Thyroid gland (tissue), 4 donors: ENCODE measurements at regions not wholly inside any gene's neighbourhood (a gene's known extent, or its start where the extent isn't known, plus 50 kb on each side); places are given as distances from the start of the nearest gene placed in this dataset.

Source experiments
- DNase-seq, 2 donors: peaks; one replicate each; pipeline ENCODE4 v3.0.0-alpha.2; 2019
- H3K27ac ChIP-seq, 3 donors: fragments of 200-600 bp; sonication (generic); 1 replicate in 2 of 3; 2 replicates in 1 of 3; pipeline ENCODE4 v1.5.1; 2016 to 2019; ENCODE audit warnings: mild to moderate bottlenecking in 1 of 3, moderate library complexity in 1 of 3
- H3K27me3 ChIP-seq: fragments of 200-600 bp; sonication (generic); one replicate; pipeline ENCODE4 v1.5.1; 2019
- H3K36me3 ChIP-seq, 2 donors: fragments of 200-600 bp; sonication (generic); one replicate each; pipeline ENCODE4 v1.5.1; 2016 to 2019
- H3K4me1 ChIP-seq, 2 donors: fragments of 200-600 bp; sonication (generic); one replicate each; pipeline ENCODE4 v1.5.1; 2017 to 2019
- H3K4me3 ChIP-seq, 3 donors: fragments of 200-600 bp; sonication (generic); replicated peaks in 1 of 3; 1 replicate in 2 of 3; 2 replicates in 1 of 3; pipeline ENCODE4 v1.5.1; 2016; ENCODE audit warnings: mild to moderate bottlenecking in 1 of 3
- H3K9me3 ChIP-seq: fragments of 200-600 bp; sonication (generic); one replicate; pipeline ENCODE4 v1.5.1; 2017
- POLR2A ChIP-seq, 2 donors: fragments of 450-650 bp; IDR thresholded peaks; one replicate each; pipeline ENCODE4 v1.6.1; 2017; ENCODE audit warnings: antibody characterized with exemption in 2 of 2, mild to moderate bottlenecking in 2 of 2, moderate library complexity in 1 of 2
- WGBS, 2 donors: methylation state at CpG; one replicate each; pipeline ENCODE4 v1.1.5; 2017; 5-methylcytosine and 5-hydroxymethylcytosine counted together
- intact Hi-C: fragments of 100-400 bp; cut with DNase I; formaldehyde crosslinking; loops from one replicate; pipeline ENCODE4 v1.15.1; 2023
- TF ChIP-seq, protein P1 (sequence below), 6 experiments: fragments of 200-600 bp in 3 of 6; fragments of 450-650 bp in 3 of 6; sonication (generic) in 3 of 6; IDR thresholded peaks; one replicate each; pipeline ENCODE4 v1.5.1; 2016 to 2019; ENCODE audit warnings: antibody characterized with exemption in 6 of 6, mild to moderate bottlenecking in 2 of 6, inconsistent platforms in 1 of 6, moderate library complexity in 1 of 6

DNA sequence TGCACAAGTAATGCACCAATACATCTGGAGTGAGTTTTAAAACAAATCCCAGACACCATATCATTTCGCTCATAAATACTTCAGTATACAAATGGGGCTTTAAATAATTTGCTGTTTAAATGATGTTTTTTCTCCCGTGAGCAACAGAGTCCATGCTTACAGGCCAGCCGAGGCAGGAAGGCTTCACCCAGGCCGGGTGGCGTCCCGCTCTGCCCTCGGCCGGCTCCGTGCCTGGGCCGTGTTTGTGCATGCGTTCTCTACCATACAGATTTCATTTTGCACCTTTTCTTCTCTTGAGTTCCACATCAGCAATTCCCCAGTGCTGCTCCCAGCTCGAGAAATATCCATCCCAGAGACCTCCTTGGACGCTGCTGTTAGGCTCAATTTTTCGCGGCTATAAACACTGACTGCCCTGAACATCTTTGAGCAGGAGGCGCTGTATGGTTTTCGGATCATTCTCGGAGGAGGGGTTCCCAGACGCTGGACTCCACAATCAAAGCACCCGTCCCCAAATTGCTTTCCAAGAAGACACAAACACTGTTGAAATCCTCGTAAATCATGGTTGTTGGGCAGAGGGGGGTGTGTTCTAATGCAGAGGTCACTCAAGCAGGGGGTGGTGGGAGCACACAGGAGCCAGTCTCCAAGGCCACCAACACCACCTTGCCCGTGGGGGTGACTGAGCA lies 91.6 kb downstream of the MICALL2 start:
- WGBS, 2 donors: 33 to 51% methylated on average over 22 of the region's 22 CpGs

DNA sequence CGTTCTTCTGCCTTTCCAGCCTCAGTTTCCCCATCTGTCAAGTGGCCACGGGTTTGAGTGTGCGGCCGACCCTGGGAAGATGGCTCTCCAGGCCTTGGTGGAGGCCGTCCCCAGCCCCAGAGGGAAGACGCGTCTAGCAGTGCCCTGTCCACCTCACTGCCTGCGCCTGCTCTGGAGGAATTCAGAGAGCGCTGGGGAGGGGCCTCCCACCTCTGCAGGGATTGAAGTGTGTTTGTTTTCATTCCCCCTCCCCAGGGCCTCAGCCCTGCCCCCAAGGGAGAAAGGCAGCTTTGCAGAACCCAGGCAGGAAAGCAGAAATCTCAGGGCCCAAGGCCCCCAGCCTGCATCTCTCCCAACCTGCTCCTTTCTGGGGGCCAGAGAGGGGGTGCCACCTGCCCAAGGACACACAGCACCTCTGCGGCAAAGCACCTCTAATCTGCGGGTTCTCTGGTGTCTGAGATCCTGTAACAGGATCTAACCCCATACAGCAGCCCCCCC lies 91.0 kb downstream of the MICALL2 start:
- intact Hi-C loops: no loop called here
- 24 to 33% methylated on average over 3 to 11 of the region's 11 CpGs for WGBS, 2 donors
- Histone ChIP-seq H3K27ac (no peak overlapping the region), H3K4me1 (no peaks in the 10 kb centered on the region), H3K9me3 (no peaks in the 10 kb centered on the region), H3K4me3 (no peak overlapping the region), H3K36me3 (no peaks in the 10 kb centered on the region), H3K27me3 (peaks cover 13% of the 10 kb centered on the region)
- TF ChIP-seq POLR2A (IDR thresholded peaks at IDR 0.05): no peak
- TF ChIP-seq, protein P1, sequence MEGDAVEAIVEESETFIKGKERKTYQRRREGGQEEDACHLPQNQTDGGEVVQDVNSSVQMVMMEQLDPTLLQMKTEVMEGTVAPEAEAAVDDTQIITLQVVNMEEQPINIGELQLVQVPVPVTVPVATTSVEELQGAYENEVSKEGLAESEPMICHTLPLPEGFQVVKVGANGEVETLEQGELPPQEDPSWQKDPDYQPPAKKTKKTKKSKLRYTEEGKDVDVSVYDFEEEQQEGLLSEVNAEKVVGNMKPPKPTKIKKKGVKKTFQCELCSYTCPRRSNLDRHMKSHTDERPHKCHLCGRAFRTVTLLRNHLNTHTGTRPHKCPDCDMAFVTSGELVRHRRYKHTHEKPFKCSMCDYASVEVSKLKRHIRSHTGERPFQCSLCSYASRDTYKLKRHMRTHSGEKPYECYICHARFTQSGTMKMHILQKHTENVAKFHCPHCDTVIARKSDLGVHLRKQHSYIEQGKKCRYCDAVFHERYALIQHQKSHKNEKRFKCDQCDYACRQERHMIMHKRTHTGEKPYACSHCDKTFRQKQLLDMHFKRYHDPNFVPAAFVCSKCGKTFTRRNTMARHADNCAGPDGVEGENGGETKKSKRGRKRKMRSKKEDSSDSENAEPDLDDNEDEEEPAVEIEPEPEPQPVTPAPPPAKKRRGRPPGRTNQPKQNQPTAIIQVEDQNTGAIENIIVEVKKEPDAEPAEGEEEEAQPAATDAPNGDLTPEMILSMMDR (IDR thresholded peaks at IDR 0.05): no peak
- no peak for DNase-seq

More for the DNA sequence above, 91.6 kb downstream of the MICALL2 start:
- Histone ChIP-seq H3K36me3 (no peaks in the 10 kb centered on the region), H3K4me3 (no peak overlapping the region), H3K4me1 (no peaks in the 10 kb centered on the region), H3K27me3 (peaks cover 13% of the 10 kb centered on the region), H3K27ac (no peak overlapping the region), H3K9me3 (no peaks in the 10 kb centered on the region)
- no peak for DNase-seq
- no peak for TF ChIP-seq POLR2A (IDR thresholded peaks at IDR 0.05)
- TF ChIP-seq, protein P1 (IDR thresholded peaks at IDR 0.05): no peak
- intact Hi-C loops: no loop called here

DNA sequence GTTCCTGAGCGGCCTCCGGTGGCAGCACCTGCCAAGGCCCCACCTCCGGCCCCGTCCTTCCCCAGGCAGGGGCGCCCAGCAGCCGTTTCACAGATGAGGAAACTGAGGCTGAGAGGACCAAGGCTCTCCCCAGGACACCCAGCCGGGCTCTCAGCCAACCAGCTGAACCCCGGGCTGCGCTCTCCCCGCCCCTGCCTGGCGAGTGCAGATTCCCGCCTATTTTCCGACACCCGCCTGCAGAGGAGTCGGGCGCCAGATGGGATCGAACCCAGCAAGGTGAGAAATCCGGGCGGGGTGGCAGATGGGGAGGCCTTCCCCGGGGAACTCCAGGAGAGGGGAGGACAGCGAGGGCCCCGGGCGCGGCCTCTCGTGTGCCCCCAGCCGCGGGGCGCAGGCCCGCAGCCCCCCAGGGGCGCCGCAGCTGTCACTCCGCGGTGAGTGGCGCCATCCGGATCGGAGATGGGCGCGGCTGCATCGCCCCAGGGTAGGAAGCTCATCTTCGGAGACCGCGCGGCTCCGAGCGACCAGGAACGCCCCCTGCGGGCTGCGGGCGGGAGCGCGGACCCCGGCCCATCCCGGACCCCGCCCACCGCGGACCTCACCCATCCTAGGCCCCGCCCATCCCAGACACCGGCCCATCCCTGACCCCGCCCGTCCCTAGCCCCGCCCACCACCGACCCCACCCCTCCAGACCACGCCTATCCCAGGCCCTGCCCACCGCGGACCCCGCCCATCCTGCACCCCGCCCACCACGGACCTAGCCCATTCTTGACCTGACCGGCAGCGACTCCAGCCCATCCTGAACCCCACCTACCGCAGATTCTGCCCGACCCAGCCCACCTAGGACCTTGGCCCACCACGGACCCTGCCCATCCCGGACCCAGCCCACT lies 90.3 kb downstream of the MICALL2 start:
- 8 to 9% methylated on average over 16 to 17 of the region's 74 CpGs for WGBS, 2 donors
- no peak overlapping the region for H3K27ac ChIP-seq
- no peak overlapping the region for H3K4me3 ChIP-seq
- no peak for TF ChIP-seq POLR2A (IDR thresholded peaks at IDR 0.05)
- TF ChIP-seq, protein P1 (IDR thresholded peaks at IDR 0.05): no peak
- peaks cover 13% of the 10 kb centered on the region for H3K27me3 ChIP-seq
- H3K36me3 ChIP-seq: no peaks in the 10 kb centered on the region
- DNase-seq: no peak
- intact Hi-C loops: no loop called here
- no peaks in the 10 kb centered on the region for H3K9me3 ChIP-seq
- H3K4me1 ChIP-seq: no peaks in the 10 kb centered on the region

DNA sequence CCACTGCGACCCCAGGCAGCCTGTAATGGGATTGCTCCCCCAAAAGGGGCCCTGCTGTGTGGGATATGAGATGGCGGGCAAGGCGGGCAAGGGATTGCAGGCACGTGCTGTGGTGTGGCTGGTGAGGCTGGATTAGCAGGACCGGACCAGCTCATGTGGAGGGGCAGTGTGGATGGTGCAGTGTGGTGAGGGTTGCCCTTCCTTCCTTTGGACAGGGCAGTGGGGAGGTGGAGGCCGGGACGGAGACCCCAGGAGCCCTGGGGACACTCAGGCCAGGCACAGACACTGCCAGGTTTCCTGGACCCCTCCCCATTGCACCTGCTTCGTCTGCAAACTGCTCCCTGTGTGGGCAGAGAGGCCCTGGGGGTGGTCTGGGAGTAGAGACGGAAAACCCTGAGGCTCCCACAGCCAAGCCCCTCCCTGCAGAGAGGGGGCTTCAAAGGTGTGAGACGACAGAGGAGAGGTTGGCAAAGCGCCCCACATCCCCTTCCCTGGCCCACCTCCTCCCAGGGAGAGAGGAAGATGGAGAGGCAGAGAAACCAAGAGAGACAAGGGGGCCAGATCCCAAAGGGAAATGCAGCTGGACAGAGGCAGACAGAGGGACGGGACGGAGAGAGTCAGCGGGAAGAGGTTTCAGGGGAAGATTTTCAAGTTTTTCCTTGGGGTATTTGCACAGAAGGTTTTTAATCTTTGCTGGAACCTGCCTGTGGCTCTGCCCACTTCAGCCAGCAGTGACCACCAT lies 89.2 kb downstream of the MICALL2 start:
- no peaks in the 10 kb centered on the region for H3K36me3 ChIP-seq
- WGBS, 2 donors: 17 to 18% methylated on average over 13 to 14 of the region's 14 CpGs
- DNase-seq: no peak
- no peak overlapping the region for H3K4me3 ChIP-seq
- H3K27me3 ChIP-seq: peaks cover 13% of the 10 kb centered on the region
- no peak for TF ChIP-seq POLR2A (IDR thresholded peaks at IDR 0.05)
- TF ChIP-seq, protein P1 (IDR thresholded peaks at IDR 0.05): no peak
- intact Hi-C loops: no loop called here
- H3K4me1 ChIP-seq: no peaks in the 10 kb centered on the region
- no peaks in the 10 kb centered on the region for H3K9me3 ChIP-seq
- no peak overlapping the region for H3K27ac ChIP-seq
